SIG-M5 treated with dmso at 0.1 percent for 504 hours (cell line): ENCODE measurements at regions not wholly inside any gene's neighbourhood (a gene's known extent, or its start where the extent isn't known, plus 50 kb on each side); places are given as distances from the start of the nearest gene placed in this dataset.
"Not testable (repeated sequence)": the region's sequence is repeated elsewhere in the genome, so short reads cannot be mapped to it uniquely, and the experiment has no call there.

ENCODE experiments used
- DNase-seq: peaks from one replicate; lab custom pipeline; 2025; ENCODE audit not compliant: unreplicated experiment; lab: John Stamatoyannopoulos, UW

- no peak for DNase-seq
Observed at GRCh38 chr4:127284236-127284635, 348.5 kb upstream of the INTU start.

- no peak for DNase-seq
Observed at GRCh38 chr4:127291316-127291715, 341.4 kb upstream of the INTU start.

- DNase-seq = no peak
Observed at GRCh38 chr4:127293496-127293895, 339.3 kb upstream of the INTU start.

- DNase-seq = no peak
Observed at GRCh38 chr4:127304356-127304755, 328.4 kb upstream of the INTU start.

GRCh38 chr4:127307996-127308395 is 324.8 kb upstream of the INTU start:
- no peak for DNase-seq

- DNase-seq = no peak
Observed at GRCh38 chr4:127309369-127310102, 323.2 kb upstream of the INTU start.

- DNase-seq = no peak
Observed at GRCh38 chr4:127311371-127311770, 321.4 kb upstream of the INTU start.

GRCh38 chr4:127311924-127312323 is 320.8 kb upstream of the INTU start:
- DNase-seq = no peak

GRCh38 chr4:127313767-127314166 is 319.0 kb upstream of the INTU start:
- no peak for DNase-seq

- no peak for DNase-seq
Observed at GRCh38 chr4:127327491-127327890, 305.3 kb upstream of the INTU start.

GRCh38 chr4:127335073-127335620 is 297.6 kb upstream of the INTU start:
- DNase-seq = no peak

GRCh38 chr4:127335732-127336131 is 297.0 kb upstream of the INTU start:
- no peak for DNase-seq

GRCh38 chr4:127343123-127343522 is 289.6 kb upstream of the INTU start:
- not testable (repeated sequence) for DNase-seq

- no peak for DNase-seq
Observed at GRCh38 chr4:127344071-127344470, 288.7 kb upstream of the INTU start.

GRCh38 chr4:127347936-127348335 is 284.8 kb upstream of the INTU start:
- no peak for DNase-seq

- DNase-seq = no peak
Observed at GRCh38 chr4:127352220-127353113, 280.3 kb upstream of the INTU start.

GRCh38 chr4:127355743-127356142 is 277.0 kb upstream of the INTU start:
- DNase-seq = no peak

- DNase-seq = no peak
Observed at GRCh38 chr4:127357765-127358164, 275.0 kb upstream of the INTU start.

GRCh38 chr4:127362686-127363085 is 270.1 kb upstream of the INTU start:
- DNase-seq = no peak

GRCh38 chr4:127364397-127364796 is 268.4 kb upstream of the INTU start:
- DNase-seq = no peak

GRCh38 chr4:127364911-127365310 is 267.8 kb upstream of the INTU start:
- no peak for DNase-seq

GRCh38 chr4:127370604-127371003 is 262.2 kb upstream of the INTU start:
- no peak for DNase-seq
